ENCODE measurements at regions not wholly inside any gene's neighbourhood (a gene's known extent, or its start where the extent isn't known, plus 50 kb on each side); places are given as distances from the start of the nearest gene placed in this dataset.

DNA sequence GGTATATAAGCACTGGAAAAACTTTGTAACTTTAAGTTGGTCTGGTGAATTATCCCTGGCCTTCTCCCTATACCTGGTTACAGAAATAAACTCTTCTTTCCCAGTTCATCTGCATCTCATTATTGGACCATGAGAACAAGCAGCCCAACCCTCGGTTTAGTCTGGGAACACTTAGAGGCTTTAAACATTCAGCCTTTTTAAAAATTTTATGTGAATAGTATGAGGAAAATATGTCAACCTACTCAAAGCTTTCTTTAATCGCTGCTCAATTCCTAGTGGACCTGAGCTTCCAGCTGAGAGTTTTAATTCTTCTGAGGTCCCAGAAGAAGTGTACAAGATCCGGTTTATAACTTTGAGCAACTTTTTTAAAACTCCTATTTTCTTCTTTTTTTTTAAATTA lies 358.6 kb upstream of the NOCT start:
- TF ChIP-seq, protein P1, sequence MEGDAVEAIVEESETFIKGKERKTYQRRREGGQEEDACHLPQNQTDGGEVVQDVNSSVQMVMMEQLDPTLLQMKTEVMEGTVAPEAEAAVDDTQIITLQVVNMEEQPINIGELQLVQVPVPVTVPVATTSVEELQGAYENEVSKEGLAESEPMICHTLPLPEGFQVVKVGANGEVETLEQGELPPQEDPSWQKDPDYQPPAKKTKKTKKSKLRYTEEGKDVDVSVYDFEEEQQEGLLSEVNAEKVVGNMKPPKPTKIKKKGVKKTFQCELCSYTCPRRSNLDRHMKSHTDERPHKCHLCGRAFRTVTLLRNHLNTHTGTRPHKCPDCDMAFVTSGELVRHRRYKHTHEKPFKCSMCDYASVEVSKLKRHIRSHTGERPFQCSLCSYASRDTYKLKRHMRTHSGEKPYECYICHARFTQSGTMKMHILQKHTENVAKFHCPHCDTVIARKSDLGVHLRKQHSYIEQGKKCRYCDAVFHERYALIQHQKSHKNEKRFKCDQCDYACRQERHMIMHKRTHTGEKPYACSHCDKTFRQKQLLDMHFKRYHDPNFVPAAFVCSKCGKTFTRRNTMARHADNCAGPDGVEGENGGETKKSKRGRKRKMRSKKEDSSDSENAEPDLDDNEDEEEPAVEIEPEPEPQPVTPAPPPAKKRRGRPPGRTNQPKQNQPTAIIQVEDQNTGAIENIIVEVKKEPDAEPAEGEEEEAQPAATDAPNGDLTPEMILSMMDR (conservative IDR thresholded peaks at IDR 0.05; ENCODE audit: low read depth, low read length) = no peak
- TF ChIP-seq POLR2A (IDR thresholded peaks at IDR 0.05; ENCODE audit: low read depth, low read length) = no peak
- no peak for TF ChIP-seq MXI1 (IDR thresholded peaks at IDR 0.05; ENCODE audit: borderline replicate concordance, low read depth, low read length)
- no peak for TF ChIP-seq CEBPB (IDR thresholded peaks at IDR 0.05; ENCODE audit: low read depth, low read length)
- TF ChIP-seq BHLHE40 (IDR thresholded peaks at IDR 0.05; ENCODE audit: low read depth, low read length) = no peak
- TF ChIP-seq RFX5 (IDR thresholded peaks at IDR 0.05; ENCODE audit: low read depth, low read length) = no peak
- TF ChIP-seq, protein P2, sequence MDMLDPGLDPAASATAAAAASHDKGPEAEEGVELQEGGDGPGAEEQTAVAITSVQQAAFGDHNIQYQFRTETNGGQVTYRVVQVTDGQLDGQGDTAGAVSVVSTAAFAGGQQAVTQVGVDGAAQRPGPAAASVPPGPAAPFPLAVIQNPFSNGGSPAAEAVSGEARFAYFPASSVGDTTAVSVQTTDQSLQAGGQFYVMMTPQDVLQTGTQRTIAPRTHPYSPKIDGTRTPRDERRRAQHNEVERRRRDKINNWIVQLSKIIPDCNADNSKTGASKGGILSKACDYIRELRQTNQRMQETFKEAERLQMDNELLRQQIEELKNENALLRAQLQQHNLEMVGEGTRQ (IDR thresholded peaks at IDR 0.05; ENCODE audit: low read depth, low read length) = no peak
- no peak for TF ChIP-seq FOS (IDR thresholded peaks at IDR 0.05; ENCODE audit: low read depth, low read length)
- no peak for TF ChIP-seq RCOR1 (IDR thresholded peaks at IDR 0.05; ENCODE audit: insufficient replicate concordance, low read length)
- TF ChIP-seq RAD21 (IDR thresholded peaks at IDR 0.05; ENCODE audit: low read length) = no peak
- TF ChIP-seq MAFK (IDR thresholded peaks at IDR 0.05; ENCODE audit: low read depth, low read length) = no peak
- TF ChIP-seq NFE2L2 (IDR thresholded peaks at IDR 0.05; ENCODE audit: low read depth, low read length) = no peak
- TF ChIP-seq SMC3 (IDR thresholded peaks at IDR 0.05; ENCODE audit: low read depth, low read length) = no peak
- no peak for TF ChIP-seq CHD1 (IDR thresholded peaks at IDR 0.05; ENCODE audit: low read depth, low read length)
